ENCODE measurements at regions not wholly inside any gene's neighbourhood (a gene's known extent, or its start where the extent isn't known, plus 50 kb on each side); places are given as distances from the start of the nearest gene placed in this dataset.

DNA sequence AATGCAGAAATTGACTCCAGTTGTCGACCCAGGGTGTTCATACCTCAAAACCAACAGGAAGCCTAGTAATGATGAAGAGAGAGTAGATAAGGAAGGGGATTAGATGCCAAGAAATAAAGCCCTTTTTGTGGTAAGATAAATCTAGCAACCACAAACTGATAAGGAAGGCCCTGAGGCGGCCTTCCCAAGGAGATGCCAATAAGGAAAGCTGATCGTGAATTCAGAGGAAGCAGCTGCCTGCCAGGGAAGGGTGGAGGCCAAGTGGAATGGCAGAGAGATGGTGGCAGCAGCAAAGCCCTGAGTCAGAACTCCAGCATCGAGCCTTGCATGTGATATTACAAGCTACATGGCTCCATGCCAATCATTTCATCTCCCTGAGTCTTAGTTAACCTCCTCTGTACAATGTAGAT, 126.3 kb downstream of the IRS1 start:
- H3K27ac ChIP-seq (ENCODE audit: low read depth, low read length), result no peak overlapping the region

DNA sequence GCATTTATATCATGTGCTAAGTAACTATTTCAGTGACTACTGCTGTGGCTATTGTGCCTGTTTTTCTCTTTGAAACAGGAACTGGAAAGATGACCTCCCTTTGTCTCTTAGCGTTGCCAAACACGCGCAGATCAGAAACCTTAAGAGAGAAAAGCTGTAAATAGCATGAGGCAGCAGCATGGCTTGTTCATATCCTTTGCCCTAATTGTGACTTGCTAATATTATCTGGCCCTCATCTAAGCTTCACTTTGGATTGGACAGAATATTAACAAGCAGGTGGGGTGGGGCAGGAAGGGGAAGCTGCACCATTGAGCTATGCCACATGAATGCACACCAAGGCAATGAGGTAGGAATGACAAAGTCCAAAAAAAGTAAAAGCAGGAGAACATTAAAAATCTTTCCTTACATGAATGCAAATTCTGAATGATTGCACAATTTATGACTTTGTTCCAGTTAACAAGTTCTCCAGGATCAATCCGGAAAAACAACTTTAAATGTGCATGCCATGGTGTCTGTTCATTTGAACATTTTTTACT, 128.4 kb downstream of the IRS1 start:
- no peaks in the 10 kb centered on the region for H3K27me3 ChIP-seq (ENCODE audit: low read length)
- H4K20me1 ChIP-seq (ENCODE audit: low read depth, low read length), result no peaks in the 10 kb centered on the region
- TF ChIP-seq EZH2phosphoT487 (conservative IDR thresholded peaks at IDR 0.05; ENCODE audit: low read length), result no peak
- TF ChIP-seq, protein P1, sequence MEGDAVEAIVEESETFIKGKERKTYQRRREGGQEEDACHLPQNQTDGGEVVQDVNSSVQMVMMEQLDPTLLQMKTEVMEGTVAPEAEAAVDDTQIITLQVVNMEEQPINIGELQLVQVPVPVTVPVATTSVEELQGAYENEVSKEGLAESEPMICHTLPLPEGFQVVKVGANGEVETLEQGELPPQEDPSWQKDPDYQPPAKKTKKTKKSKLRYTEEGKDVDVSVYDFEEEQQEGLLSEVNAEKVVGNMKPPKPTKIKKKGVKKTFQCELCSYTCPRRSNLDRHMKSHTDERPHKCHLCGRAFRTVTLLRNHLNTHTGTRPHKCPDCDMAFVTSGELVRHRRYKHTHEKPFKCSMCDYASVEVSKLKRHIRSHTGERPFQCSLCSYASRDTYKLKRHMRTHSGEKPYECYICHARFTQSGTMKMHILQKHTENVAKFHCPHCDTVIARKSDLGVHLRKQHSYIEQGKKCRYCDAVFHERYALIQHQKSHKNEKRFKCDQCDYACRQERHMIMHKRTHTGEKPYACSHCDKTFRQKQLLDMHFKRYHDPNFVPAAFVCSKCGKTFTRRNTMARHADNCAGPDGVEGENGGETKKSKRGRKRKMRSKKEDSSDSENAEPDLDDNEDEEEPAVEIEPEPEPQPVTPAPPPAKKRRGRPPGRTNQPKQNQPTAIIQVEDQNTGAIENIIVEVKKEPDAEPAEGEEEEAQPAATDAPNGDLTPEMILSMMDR (IDR thresholded peaks at IDR 0.05; ENCODE audit: insufficient read depth, low read length, poor library complexity, severe bottlenecking), result no peak
- no peaks in the 10 kb centered on the region for H3K9me2 ChIP-seq (replicated peaks; ENCODE audit: insufficient read depth, low read length)
- H3K9me3 ChIP-seq (ENCODE audit: insufficient read depth, low read length), result no peaks in the 10 kb centered on the region
- no peaks in the 10 kb centered on the region for H3K79me2 ChIP-seq (ENCODE audit: insufficient read depth, low read length)
- H3K9ac ChIP-seq (ENCODE audit: low read length), result no peak overlapping the region
- H3K4me3 ChIP-seq (ENCODE audit: insufficient read depth, low read length, poor library complexity, severe bottlenecking), result no peak overlapping the region
- no peak overlapping the region for H2AFZ ChIP-seq (ENCODE audit: low read depth, low read length, severe bottlenecking)
- H3K27ac ChIP-seq (ENCODE audit: low read depth, low read length), result no peak overlapping the region
- no peak overlapping the region for H3K4me2 ChIP-seq (ENCODE audit: low read depth, low read length, poor library complexity, severe bottlenecking)
- no peaks in the 10 kb centered on the region for H3F3A ChIP-seq (ENCODE audit: insufficient read depth)
- H3K36me3 ChIP-seq (ENCODE audit: low read length), result no peaks in the 10 kb centered on the region

More for the DNA sequence above, 126.3 kb downstream of the IRS1 start:
- Histone ChIP-seq H4K20me1 (ENCODE audit: low read depth, low read length) (no peaks in the 10 kb centered on the region), H3K4me3 (ENCODE audit: insufficient read depth, low read length, poor library complexity, severe bottlenecking) (no peak overlapping the region), H2AFZ (ENCODE audit: low read depth, low read length, severe bottlenecking) (no peak overlapping the region), H3K9me2 (replicated peaks; ENCODE audit: insufficient read depth, low read length) (no peaks in the 10 kb centered on the region), H3K27me3 (ENCODE audit: low read length) (no peaks in the 10 kb centered on the region), H3K36me3 (ENCODE audit: low read length) (no peaks in the 10 kb centered on the region), H3K9ac (ENCODE audit: low read length) (no peak overlapping the region), H3K9me3 (ENCODE audit: insufficient read depth, low read length) (no peaks in the 10 kb centered on the region), H3K79me2 (ENCODE audit: insufficient read depth, low read length) (no peaks in the 10 kb centered on the region), H3K4me2 (ENCODE audit: low read depth, low read length, poor library complexity, severe bottlenecking) (no peak overlapping the region), H3F3A (ENCODE audit: insufficient read depth) (no peaks in the 10 kb centered on the region)
- TF ChIP-seq, protein P1 (IDR thresholded peaks at IDR 0.05; ENCODE audit: insufficient read depth, low read length, poor library complexity, severe bottlenecking), result no peak
- no peak for TF ChIP-seq EZH2phosphoT487 (conservative IDR thresholded peaks at IDR 0.05; ENCODE audit: low read length)

- Histone ChIP-seq H3K9me2 (replicated peaks; ENCODE audit: insufficient read depth, low read length) (no peaks in the 10 kb centered on the region), H3K9me3 (ENCODE audit: insufficient read depth, low read length) (no peaks in the 10 kb centered on the region), H4K20me1 (ENCODE audit: low read depth, low read length) (no peaks in the 10 kb centered on the region), H3K36me3 (ENCODE audit: low read length) (no peaks in the 10 kb centered on the region), H3K4me3 (ENCODE audit: insufficient read depth, low read length, poor library complexity, severe bottlenecking) (no peak overlapping the region), H3F3A (ENCODE audit: insufficient read depth) (no peaks in the 10 kb centered on the region), H2AFZ (ENCODE audit: low read depth, low read length, severe bottlenecking) (no peak overlapping the region), H3K79me2 (ENCODE audit: insufficient read depth, low read length) (no peaks in the 10 kb centered on the region), H3K9ac (ENCODE audit: low read length) (no peak overlapping the region), H3K27ac (ENCODE audit: low read depth, low read length) (no peak overlapping the region), H3K27me3 (ENCODE audit: low read length) (no peaks in the 10 kb centered on the region), H3K4me2 (ENCODE audit: low read depth, low read length, poor library complexity, severe bottlenecking) (no peak overlapping the region)
- no peak for TF ChIP-seq EZH2phosphoT487 (conservative IDR thresholded peaks at IDR 0.05; ENCODE audit: low read length)
- TF ChIP-seq, protein P1 (IDR thresholded peaks at IDR 0.05; ENCODE audit: insufficient read depth, low read length, poor library complexity, severe bottlenecking), result no peak
Observed at GRCh38 chr2:226669905-226670304, 129.7 kb downstream of the IRS1 start.
